ENCODE measurements at regions not wholly inside any gene's neighbourhood (a gene's known extent, or its start where the extent isn't known, plus 50 kb on each side); places are given as distances from the start of the nearest gene placed in this dataset.

DNA sequence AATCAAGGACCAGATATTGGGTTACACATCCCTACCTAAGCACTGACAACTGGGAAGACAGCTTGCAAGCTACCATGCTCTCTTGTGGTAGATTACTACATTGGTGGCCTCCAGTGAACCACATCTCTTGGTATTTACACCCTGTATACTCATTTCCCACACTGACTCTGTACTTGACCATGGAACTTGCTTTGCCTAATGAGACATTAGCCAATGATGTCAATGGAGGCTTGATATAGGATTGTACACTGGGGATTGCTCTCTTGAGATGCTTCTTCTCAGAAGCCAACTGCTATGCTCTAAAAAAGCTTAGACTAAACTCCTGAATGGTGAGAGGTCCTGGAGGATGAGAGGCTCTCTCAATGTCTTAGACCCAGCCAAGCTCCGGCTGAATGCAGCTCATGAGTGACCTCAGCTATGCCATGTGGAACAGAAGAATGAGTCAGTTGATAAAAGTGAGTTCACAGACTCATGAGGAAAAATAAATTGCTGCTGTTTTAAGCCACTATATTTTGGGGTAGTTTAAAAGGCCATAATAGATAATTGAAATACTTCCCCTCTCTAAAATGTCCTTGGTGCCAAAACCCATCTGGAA is 61.5 kb upstream of the GALNT15 start:
- H3K4me3 ChIP-seq (ENCODE audit: low read length) = no peak overlapping the region
- TF ChIP-seq ZNF274 (IDR thresholded peaks at IDR 0.05; ENCODE audit: low read depth, low read length) = no peak

DNA sequence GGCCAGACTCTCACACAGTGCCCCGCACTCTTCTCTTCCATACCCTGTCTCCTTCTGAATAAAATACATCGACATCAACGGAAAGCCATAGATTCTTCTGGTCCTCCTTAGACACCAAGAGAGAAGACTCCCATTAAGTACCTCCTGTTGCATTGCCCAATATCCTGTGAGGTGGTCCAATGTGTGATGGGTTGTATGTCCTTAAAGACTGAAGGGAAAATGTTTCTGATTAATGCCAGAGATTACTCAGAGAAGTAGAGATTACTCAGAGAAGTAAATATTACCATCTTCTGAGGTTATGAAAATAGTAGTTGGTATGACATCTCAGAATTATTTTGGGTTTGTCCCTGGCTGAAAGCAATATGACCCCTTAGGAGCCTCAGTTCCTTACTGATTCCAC is 60.8 kb upstream of the GALNT15 start:
- H3K4me3 ChIP-seq (ENCODE audit: low read length) = no peak overlapping the region
- TF ChIP-seq ZNF274 (IDR thresholded peaks at IDR 0.05; ENCODE audit: low read depth, low read length) = no peak

DNA sequence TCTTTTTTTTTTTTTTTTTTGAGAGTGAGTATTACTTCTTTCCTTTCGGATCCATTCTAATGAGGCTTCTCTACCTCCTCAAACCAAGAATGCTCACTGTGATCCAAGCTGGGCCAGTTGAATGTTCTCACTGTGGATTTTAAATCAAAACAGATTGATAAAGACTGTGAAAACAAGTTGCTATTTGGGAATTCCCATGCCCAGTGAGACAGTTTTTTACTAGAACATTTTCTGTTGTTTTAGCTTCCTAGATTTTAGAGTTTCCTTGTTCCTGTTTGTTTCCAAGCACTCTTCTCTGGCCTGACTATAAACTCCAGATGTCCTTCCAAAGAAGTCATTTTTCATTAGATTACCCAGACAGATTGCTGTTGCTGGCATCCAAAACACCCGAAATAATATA is 60.1 kb upstream of the GALNT15 start:
- no peak for TF ChIP-seq ZNF274 (IDR thresholded peaks at IDR 0.05; ENCODE audit: low read depth, low read length)
- no peak overlapping the region for H3K4me3 ChIP-seq (ENCODE audit: low read length)

DNA sequence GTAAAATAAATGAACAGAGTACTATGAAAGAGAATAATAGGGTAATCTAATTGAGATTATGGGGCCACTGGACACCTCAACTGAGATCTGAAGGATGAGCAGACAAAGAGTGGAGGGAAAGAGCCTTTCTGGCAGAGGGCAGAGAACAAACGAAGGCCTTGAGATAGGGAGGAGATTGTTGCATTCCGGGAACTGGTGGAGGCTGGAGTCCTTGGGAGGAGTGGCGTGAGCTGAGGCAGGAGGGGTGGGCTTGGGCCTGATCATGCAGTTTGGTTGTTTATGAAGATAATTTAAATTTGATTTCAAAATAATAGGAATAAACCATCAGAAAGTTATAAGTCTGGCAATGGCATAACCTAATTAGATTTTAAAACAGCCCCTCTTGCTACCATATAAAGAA is 59.5 kb upstream of the GALNT15 start:
- H3K4me3 ChIP-seq (ENCODE audit: low read length) = no peak overlapping the region
- no peak for TF ChIP-seq ZNF274 (IDR thresholded peaks at IDR 0.05; ENCODE audit: low read depth, low read length)

DNA sequence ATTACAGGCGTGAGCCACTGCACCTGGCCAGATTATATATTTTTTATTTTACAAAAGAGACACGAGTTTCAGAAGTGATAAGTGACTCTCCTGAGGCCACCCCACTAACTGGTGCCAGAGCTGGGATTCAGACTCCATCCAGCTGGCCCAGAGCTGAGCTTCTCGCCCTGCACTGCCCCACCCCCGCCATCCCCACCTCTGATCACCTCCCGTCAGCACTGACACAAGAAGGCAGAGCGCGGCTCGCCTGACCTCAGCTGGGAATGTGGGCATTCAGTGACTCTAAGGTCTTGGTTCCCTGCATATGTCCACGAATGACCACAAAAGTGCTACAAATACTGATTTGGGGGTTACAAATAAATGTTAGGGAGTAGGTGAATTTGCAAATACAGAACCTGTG is 56.1 kb upstream of the GALNT15 start:
- H3K4me3 ChIP-seq (ENCODE audit: low read length) = no peak overlapping the region
- TF ChIP-seq ZNF274 (IDR thresholded peaks at IDR 0.05; ENCODE audit: low read depth, low read length) = no peak

DNA sequence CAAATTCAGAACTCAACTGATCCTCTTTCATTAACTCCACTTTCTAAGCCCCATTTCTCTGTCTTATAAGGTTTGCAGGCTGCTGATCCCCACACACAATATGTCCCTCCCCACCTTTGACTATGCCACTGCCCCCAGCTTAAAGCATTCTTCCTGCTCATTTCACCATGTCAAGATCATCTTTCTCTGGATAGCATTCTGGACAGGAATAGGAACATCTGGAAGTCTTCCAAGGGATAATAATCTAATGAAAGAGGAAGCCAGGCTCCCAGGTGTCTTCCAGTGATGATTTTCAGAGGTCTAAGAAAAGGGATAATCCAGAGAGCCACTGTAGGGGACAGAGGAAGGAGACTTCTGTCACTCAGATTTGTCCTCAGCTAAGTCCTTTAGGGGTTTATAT is 54.6 kb upstream of the GALNT15 start:
- H3K4me3 ChIP-seq (ENCODE audit: low read length) = no peak overlapping the region
- no peak for TF ChIP-seq ZNF274 (IDR thresholded peaks at IDR 0.05; ENCODE audit: low read depth, low read length)

DNA sequence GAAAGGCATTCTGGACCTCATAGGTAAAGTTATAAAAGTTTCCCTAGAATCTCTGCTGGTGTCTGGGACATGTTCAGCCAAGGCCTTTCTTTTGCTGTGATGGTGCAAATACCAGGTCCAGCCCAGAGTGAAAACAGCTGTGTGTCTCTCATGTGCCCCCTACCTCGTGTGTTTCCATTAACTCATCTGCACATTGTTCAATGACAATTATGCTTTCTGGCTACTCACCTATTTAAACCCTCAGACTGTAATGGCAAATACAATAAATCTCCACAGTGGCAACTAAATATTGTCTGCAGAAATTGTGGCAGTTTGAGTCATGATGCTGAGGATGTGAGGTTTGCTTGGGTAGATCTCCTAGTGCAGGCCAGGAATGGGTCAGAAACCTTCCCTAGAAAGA is 53.1 kb upstream of the GALNT15 start:
- H3K4me3 ChIP-seq (ENCODE audit: low read length) = no peak overlapping the region
- no peak for TF ChIP-seq ZNF274 (IDR thresholded peaks at IDR 0.05; ENCODE audit: low read depth, low read length)

DNA sequence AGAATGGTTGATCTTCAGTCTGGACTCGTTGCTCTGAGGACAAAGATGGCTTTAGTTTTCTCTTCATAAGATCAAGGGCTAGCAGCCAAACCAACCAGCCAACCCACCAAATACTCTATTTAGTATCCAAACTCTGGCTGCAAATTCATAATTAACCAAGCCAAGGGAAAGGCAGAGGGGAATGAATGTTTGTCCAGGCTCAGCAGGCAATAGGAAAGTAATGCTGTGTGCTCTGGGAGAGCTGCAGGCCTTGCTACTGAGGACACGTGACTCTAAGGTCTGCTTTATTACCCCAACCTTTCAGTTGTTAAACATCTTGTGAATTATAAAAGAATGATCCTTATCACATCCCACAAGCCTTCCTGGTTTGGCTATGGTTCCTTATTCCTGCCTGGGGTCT is 52.3 kb upstream of the GALNT15 start:
- no peak for TF ChIP-seq ZNF274 (IDR thresholded peaks at IDR 0.05; ENCODE audit: low read depth, low read length)
- H3K4me3 ChIP-seq (ENCODE audit: low read length) = no peak overlapping the region

DNA sequence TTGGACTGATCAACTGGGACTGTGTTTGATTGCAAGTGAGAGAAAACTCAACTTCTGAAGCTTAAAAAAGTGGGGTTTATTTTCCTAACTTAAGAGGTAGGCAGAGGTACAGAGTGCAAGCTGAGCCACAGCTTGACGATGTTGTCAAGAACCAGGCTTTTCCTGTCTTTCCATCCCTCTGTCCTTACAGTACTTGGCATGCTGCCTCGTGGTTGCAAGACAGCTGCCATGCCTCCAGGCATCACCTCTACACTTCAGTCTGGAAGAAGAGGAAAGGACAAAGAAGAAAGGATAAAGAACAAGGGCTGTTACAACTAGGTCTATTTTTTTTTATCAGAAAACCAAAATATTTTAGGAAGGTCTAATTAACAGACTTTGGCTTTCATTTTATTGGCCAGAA is 51.8 kb upstream of the GALNT15 start:
- TF ChIP-seq ZNF274 (IDR thresholded peaks at IDR 0.05; ENCODE audit: low read depth, low read length) = no peak
- H3K4me3 ChIP-seq (ENCODE audit: low read length) = no peak overlapping the region

DNA sequence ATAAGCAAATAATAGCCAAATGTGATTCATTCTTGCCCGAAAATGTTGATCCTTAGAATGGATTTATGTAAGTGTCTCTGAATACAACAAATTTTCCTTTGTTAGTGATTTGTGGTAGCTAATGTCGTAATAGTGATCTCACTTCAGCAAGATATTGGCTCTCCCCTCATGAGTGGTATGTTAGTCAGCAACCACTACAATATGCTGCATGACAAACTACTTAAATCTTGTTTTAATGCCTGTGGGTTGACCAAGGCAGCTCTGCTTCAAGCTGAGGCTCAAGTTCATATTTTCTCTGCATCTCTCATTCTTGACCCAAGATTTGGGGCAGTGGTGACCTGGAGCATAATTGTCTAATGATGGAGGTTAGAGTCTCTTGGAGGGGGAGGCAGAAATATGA is 49.8 kb upstream of the GALNT15 start:
- no peak for TF ChIP-seq ZNF274 (IDR thresholded peaks at IDR 0.05; ENCODE audit: low read depth, low read length)
- H3K4me3 ChIP-seq (ENCODE audit: low read length) = no peak overlapping the region

Measured in GM08714 (cell line).